ENCODE measurements at regions not wholly inside any gene's neighbourhood (a gene's known extent, or its start where the extent isn't known, plus 50 kb on each side); places are given as distances from the start of the nearest gene placed in this dataset.

DNA sequence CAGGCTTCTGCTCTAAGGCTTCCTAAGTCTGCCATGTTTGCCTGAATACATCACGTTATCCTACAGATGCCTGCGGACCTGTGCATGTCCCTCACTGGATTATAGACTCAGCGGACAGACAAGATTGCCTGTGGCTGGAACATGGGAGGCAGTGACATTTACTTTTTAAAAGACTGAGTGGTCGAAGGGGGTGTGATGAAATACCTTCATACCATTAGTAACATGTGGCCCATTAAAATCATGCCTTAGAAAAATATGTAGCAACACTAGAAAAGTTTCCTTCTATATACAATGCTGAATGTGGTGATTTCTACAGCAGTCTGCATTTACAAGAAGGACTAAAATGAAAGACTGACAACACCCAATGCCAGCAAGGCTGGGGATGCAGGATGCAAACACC, 154.4 kb downstream of the ASB1 start:
- no peak for DNase-seq (ENCODE audit: low spot score)

DNA sequence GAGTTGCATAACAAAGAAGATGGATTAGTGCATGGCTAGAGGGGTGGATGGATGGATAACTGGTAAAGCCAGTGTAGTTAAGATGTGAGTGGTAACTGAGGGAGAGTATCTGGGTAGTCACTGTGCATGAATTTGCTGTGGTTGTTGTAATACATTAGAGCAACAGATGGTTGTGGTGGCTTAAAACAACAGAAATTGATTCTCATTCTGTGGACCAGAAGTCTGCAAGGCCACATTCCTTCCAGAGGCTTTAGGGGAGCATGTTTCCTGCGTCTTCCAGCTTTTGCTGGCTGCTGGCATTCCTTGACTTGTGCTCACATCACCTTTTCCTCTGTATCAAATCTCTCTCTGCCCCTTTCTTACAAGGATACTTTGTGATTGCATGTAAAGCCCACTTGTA, 155.4 kb downstream of the ASB1 start:
- no peak for DNase-seq (ENCODE audit: low spot score)

DNA sequence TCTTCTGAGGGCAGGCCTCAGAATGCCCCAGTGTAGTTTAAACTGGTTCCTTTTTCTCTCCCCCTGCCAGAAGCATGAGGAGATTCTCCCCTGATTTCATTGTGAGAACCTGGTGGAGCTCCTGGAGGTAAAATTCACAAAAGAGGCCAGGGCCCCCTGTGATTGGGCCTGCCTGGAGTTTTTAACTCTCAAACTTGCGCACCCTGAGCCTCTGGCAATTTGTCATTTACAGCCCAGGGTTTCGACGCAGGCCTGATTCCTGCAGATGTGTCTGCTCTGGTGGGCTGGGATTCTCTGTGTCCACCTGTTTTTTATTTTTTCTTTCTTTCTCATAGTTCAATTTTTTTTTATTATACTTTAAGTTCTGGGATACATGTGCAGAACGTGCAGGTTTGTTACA, 157.9 kb downstream of the ASB1 start:
- no peak for DNase-seq (ENCODE audit: low spot score)

DNA sequence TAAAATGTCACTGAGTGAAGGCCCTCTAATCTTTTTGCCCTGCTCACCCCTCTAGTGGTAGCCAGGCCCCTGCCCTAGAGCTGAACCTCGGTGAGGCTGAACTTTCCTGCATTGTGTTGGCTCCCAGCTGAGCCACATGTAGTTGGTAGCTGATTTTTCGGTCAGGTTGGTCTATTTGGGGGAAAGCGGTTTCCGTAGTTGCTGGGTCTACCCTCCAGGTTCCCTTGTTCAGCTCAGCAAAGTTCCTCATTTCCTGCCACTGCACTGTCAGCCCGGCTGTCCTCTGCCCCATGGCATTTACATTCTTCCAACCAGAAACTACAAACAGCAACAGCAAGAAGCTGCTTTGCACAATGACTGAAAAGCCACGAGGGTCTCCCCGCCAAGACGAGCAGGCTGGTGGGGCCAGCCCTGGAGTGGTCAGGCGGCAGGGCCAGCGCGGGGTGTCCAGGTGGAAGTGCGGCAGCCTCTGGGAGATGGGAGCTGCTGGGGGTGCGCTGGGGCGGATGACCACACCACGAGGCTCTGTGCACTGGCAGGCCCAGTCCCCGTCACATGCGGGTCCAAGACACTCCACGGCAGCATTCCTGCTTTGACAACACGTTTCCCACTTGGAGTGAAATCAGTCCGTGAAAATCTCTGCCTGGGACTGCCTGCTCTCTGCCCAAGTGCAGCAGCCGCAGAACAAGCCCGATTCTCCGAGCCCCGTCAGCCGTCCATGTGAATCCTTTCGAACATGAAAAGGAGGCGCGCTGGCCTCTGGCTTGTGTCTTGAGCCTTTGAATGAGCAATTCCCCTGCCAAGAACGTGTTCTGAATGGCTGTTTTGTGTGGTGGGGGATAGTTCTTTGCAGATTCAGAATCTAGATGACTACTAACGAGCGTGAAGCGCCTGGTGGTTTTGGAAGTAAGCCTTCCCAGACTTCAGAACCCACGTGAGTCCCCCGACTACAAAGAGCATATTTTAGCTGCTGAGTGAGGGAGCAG, 159.4 kb downstream of the ASB1 start:
- no peak for DNase-seq (ENCODE audit: low spot score)

DNA sequence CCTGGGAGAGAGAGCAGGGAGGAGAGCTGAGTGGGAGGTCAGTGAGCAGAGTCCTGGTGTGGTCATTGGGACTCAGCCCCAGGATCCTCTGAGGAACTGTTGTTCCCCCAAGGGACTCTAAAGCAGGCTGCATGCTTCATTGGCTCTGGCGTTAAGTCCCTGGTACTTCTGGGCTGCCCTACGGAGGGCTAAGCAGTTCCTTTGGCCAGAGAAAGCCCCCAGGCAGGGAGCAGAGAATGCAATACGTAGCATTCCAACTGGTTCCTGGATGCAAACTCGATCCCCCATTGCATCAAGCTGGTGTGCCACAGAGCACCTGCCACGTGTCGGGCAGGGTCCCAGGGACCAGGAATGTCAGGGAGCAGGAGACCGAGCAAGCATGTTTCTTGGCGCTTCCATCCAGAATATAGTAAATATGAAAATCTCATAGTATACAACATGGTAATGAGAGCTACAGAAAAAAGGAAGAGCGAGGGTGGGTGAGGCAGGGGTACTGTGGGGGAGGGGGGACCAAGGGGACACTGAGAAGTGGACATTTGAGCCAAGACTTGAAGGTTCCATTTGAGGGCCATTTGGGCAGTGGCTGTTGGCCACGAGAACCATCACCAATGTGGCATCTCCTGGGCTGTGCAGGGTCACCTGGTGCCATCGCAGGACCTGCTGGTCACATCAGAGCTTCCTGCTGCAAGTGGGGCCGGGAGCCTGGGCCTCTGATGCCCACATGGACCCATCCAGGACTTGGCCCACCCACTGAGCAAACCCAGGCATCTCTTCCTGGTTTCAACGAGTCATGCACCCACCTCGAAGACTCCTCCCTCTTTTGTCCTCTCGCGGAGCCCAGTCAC, 160.4 kb downstream of the ASB1 start:
- DNase-seq (ENCODE audit: low spot score): no peak

DNA sequence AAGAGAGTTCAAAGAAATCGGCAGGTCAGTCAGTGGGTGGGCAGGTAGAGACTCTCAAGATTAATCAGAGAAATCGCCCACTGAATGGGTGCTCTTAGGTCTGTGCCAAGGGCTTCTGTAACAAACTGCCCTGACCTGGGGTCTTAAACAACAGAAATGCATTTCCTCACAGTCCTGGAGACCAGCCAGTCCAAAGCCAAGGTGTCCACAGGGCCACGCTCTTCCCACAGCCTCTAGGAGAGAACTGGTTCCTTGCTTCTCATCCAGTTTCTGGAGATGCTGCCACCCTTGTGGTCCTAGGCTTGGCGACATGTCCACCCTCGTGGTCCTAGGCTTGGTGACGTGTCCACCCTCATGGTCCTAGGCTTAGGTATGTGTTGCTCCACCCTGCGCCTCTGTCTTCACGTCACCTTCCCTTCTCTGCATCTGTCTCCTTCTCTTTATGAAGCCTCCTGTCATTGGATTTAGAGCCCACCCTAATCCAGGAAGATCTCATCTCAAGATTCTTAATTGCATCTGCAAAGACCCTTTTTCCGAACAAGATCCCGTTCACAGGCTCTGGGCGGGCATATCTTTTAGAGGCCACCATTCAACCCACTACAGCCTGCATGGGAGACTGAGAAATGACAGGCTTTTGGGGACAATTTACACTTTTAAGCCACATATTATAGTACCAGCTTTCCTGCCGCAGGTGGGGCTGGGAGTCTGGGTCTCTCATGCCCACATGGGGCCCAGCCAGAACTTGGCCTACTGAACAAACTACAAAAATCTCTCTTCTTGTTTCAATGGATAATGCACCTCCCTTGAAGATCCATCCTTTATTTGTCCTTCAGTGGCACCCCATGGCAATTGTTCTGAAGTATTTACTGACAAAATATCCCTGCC, 161.3 kb downstream of the ASB1 start:
- no peak for DNase-seq (ENCODE audit: low spot score)

DNA sequence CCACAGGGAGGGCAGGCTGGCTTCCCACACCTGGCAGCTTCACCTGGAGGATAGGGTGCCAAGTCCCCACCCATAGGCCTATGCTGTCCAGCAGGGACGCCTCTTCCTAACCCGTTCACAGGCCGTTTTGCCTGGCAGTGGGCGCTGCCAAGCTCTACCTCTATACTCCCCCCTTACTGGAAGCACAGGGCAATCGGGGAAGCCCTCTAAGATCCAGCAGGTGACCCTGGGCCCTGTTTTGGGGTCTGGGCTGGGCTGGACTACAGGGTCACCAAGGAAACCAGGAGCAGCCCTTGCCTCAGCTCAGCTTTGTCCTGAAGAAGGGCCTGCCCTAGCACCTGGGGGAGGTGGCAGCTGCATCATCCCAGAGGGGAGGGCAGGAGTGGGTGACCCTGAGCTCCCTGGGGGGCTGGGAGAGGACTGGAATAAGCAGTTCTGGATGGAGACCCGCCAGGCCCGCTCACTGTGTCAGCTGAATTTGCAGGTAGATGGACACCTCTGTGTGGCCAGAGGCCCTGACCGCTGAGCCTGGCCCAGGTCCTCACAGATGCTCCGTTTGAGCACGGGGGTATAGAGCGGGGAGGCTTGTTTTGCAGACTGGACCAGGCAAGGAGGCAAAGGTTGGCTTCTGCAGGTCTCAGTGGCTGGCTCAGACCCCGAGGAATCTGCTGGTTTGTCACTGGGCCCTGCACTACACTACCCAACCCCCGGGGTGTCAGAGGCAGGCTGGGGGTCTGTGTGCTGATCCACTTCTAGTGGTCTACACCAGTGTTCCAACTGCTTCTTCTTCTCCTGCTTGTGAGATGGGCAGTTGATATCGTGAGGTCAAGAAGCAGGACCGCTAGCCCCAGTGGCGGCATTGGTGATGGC, 163.1 kb downstream of the ASB1 start:
- no peak for DNase-seq (ENCODE audit: low spot score)

DNA sequence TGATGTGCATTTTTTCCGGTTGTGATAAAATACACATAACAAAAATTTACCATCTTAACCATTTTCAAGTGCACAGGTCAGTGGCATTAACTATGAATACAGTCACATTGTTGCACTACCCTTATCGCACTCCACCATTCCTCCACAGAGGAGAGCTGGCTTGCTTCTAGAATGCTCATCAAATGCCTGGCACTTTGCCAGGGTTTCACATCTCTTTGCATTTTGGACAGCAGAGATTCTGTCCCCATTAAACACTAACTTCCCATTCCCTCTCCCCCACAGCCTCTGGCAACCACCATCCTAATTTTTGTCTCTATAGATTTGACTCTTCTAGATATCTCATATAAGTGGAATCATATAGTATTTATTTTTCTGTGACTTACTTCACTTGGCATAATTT, 165.0 kb downstream of the ASB1 start:
- no peak for DNase-seq (ENCODE audit: low spot score)

DNA sequence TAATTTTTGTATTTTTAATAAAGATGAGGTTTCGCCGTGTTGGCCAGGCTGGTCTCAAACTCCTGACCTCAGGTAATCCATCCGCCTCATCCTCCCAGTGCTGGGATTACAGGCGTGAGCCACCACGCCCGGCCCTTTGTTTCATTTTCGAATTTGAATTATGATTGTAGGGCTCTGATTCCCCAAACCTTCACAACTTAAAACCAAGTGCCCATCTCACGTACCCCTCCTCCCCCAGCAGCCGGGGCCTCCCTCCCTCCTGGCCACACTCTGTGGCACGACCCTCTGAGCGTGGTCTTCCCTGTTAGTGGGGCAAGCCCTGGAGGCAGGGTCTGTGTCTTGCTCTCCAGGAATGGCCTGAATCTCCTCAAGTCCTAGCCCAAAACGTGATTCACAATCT, 166.5 kb downstream of the ASB1 start:
- no peak for DNase-seq (ENCODE audit: low spot score)

DNA sequence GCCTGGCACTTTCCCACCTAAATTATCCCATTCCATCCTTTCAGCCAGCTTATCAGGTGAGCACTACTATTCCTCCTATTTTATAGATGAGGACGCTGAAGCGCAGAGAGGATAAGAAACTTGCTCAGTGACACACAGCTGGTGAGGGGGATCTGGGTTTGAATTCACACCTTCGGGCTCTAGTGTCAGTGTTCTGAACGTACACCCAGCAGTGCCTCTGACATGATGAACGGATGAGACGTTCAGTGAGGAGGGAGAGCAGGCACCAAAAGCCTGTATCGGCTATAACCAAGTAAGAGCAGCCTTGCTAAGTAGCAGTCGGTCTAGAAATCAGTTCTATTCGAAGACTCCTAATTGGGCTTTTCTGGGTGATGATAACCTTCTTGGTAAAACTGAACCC, 167.0 kb downstream of the ASB1 start:
- DNase-seq (ENCODE audit: low spot score): no peak

DNA sequence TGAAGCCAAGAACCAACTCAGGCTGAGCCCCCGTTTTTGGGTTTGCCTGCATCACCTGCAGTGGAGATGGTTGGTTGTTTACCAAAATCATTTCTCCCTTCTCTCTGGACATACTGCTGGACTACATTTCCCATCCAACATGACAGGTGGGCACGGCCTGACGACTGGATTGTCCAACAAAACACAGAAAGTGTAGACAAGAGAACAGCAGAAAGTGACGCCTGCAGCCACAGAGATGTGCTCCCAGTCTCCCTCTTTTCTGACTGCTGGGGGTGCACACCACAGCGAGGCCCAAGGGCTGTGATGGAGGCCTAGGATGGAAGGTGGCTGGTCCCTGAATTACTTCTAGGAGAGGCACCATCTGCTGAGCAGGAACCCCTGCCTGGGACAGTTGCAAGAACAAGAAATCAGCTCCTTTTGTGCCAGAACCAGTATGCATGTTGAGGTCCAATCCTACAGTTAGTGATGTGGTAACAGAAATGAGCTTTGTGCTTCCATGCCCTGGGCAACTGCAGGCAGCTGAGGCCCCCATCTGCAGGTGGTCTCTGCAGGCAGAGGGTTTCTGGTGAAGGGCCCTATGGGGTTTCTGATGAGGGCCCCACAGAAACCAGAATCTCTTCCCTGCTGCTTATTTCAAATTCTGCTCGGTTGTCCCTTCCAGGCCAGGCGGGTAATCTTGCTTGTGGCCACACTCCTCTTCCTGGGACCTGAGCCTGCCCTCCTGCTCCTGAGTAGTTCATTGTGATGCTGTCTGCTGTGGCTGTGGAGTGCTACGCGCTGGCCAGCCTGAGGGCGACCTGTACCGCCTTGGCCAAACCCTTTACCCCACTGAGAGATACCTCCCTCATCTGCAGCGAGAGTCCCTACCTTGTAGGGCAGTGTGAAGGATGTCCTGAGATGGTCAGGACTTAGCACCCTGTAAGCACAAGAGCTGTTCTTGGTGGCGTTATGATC, 168.3 kb downstream of the ASB1 start:
- no peak for DNase-seq (ENCODE audit: low spot score)

DNA sequence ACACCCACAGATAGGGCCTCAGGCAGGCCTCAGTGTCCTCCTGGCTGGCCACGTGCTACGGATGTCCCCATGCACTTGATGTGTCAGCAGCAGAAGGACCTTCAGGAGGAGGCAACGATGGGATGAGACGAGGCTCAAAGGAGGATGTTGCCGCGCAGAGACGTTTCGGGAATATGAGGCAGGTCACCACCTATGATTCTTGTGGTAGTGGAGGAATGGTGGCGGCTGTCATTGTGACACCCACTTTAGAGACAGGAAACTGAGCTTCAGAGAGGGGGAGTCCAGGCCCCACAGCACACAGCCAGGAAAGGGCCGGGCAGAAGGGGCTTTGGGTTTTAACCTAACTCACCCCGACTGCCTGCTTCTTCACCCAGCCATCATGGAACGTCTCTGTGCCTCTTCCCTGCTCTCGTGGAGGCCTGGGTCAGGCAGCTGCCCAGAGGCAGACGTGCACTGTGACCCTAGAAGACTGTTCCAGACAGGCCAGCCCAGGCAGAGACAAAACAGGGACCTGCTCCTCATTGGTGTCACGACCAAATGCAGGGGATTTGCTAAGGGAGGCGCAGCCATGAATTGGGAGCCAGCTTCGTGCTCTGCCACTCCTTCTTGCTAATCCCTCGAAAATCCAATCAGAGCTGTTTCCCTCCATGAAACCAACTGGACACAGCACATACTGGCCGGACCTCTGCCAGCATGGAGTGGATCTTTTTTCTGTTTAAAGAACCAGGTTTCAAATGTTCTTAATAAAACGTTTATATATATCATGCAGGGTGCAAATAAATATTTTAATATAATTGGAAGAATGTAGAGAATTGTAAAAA, 169.2 kb downstream of the ASB1 start:
- DNase-seq (ENCODE audit: low spot score): no peak

DNA sequence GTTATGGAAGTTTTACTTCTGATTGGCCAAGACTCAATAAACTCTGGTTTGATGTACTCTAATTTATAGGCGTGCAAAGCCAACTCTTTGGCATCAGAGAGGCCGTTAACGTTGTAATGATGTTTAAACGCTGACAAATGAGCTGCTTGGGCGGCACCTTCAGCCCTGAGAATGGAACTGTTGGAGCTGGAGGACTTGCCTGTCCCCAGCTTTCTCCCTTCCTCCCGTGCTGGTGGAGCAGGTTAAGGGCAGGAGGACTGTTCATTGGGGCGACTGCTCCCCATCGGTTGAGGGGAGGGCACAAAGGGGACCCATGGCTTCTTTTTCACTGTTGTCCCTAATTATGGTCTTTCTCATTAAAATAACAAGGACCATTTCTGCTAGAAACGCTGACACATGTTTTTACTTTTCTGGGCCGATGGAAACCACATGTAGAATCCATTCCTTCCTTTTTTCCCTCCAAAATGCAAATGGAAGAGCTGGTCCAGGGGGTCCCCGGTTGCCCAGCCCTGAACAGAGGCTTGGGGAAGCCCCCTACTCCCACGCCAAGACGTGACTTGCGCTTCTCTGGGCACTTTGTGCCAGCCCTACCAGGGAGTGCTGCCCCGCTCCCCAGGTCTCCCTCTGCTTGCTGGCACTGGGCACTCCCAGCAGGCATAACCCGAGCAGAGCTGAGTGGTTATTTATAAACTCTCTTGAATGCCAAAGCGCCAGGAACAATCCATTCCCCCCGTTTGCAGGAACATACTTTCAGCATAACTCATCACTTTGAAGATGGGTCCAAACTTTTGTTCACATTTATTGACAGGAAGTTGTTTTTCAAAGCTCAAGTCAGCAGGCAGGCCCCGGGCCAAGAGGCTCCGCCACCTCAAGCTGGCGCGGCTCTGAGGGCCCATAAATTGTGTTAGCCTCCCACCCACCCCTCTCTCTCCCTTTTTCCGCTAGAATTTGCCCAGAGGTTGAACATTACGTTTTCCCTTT, 170.1 kb downstream of the ASB1 start:
- no peak for DNase-seq (ENCODE audit: low spot score)

DNA sequence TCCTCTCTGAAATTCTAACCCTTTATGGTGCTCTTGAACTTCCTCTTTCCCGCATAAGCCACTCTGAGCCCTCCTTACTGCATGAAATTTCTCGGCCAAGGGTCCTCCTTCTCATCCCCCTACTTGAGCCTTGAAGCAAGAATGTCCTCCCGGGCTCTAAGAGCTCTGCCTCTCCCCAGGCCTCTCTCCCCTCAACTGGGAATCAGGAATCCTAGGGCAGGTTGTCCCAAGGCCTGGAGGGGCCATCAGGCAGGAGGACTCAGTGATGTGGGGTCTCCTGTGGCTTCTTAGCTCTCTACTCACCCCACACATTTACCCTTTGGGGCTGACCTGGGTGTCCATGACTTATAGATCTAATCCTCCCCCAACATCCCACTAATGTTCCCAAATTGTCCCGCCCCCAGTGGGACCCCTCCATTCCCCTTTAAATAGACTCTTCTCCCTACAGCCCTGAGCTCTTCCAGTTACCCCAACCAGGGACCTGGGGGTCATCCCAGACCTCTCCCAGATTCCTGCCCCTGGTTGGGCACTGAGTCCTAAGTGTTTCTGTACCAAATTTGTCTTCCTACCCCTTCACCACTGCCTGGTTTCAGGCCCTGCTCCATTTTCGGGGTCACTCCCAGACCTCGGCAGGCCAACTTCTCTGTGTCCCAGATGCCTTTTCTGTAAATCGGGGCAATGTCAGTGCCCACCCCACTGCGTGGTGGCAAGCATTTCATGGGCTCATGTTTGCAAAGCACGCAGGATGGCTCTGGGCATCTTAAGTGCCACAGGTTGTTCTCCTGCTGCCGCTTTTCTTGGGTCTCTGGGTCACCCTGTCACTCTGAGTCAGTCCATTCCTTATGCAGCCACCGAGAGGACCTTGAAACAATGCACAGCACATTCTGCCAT, 171.2 kb downstream of the ASB1 start:
- DNase-seq (ENCODE audit: low spot score): no peak

DNA sequence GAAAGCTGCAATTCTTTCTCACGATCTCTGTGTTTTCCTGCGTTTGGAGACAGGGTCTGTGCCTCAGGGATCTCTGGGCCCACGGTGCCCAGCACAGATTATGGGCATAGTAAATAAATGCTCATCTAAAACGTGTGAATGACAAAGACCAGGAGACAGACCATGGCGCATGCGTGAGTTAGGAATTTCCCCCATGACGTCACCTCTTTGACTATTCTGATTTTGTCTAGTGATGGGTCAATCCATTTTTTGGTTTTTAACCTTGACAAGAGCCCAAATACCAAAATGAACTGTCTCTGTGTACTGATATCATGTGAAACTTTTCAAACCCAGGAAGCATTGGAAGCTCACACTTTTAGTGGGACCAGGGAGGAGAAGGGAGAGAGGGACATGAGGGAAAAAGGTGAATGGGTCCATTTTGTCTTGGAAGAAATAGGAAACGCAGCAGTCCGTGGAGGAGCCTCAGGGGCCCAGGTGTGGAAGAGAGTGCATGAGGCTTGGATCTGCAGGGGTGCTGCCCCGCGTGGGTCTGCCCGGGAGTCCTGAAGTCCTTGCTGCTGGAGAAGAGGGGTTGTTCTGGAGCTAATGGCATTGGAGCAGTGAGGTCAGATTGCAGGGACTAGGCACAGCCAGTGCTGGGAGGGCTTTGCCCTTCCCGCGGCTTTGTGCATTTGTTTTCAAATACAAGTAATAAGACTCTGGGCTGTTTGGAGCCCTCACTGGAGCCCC, 172.2 kb downstream of the ASB1 start:
- DNase-seq (ENCODE audit: low spot score): no peak

Measured in CD4-positive, alpha-beta T cell treated with Interleukin-2 at 100 ng/mL for 4 hours (primary cell).